ENCODE measurements at regions not wholly inside any gene's neighbourhood (a gene's known extent, or its start where the extent isn't known, plus 50 kb on each side); places are given as distances from the start of the nearest gene placed in this dataset.

GRCh38 chr2:235141411-235142128 is 189.8 kb downstream of the SH3BP4 start:
- DNase-seq (ENCODE audit: low read depth) = no peak

GRCh38 chr2:235142601-235143000 is 190.8 kb downstream of the SH3BP4 start:
- no peak for DNase-seq (ENCODE audit: low read depth)

- DNase-seq (ENCODE audit: low read depth) = no peak
These were observed 192.0 kb downstream of the SH3BP4 start for GRCh38 chr2:235143789-235144188.

GRCh38 chr2:235144291-235144690 is 192.5 kb downstream of the SH3BP4 start:
- DNase-seq (ENCODE audit: low read depth) = no peak

GRCh38 chr2:235146206-235146605 is 194.4 kb downstream of the SH3BP4 start:
- no peak for DNase-seq (ENCODE audit: low read depth)

- DNase-seq (ENCODE audit: low read depth) = no peak
These were observed 195.2 kb downstream of the SH3BP4 start for GRCh38 chr2:235146871-235147565.

GRCh38 chr2:235148201-235149170 is 196.7 kb downstream of the SH3BP4 start:
- no peak for DNase-seq (ENCODE audit: low read depth)

- DNase-seq (ENCODE audit: low read depth) = no peak
These were observed 197.4 kb downstream of the SH3BP4 start for GRCh38 chr2:235149240-235149659.

- DNase-seq (ENCODE audit: low read depth) = no peak
These were observed 197.9 kb downstream of the SH3BP4 start for GRCh38 chr2:235149736-235150135.

- DNase-seq (ENCODE audit: low read depth) = no peak
These were observed 199.3 kb downstream of the SH3BP4 start for GRCh38 chr2:235151152-235151551.

- DNase-seq (ENCODE audit: low read depth) = no peak
These were observed 203.3 kb downstream of the SH3BP4 start for GRCh38 chr2:235155163-235155562.

- no peak for DNase-seq (ENCODE audit: low read depth)
These were observed 204.2 kb downstream of the SH3BP4 start for GRCh38 chr2:235156055-235156454.

- no peak for DNase-seq (ENCODE audit: low read depth)
These were observed 206.1 kb downstream of the SH3BP4 start for GRCh38 chr2:235157746-235158482.

GRCh38 chr2:235160281-235160810 is 208.5 kb downstream of the SH3BP4 start:
- DNase-seq (ENCODE audit: low read depth) = peak; percentile 80

- DNase-seq (ENCODE audit: low read depth) = no peak
These were observed 209.7 kb downstream of the SH3BP4 start for GRCh38 chr2:235161565-235161964.

- peak; percentile 70 for DNase-seq (ENCODE audit: low read depth)
These were observed 210.4 kb downstream of the SH3BP4 start for GRCh38 chr2:235162082-235162836.

- no peak for DNase-seq (ENCODE audit: low read depth)
These were observed 211.0 kb downstream of the SH3BP4 start for GRCh38 chr2:235162837-235163197.

GRCh38 chr2:235165136-235165535 is 213.3 kb downstream of the SH3BP4 start:
- DNase-seq (ENCODE audit: low read depth) = no peak

GRCh38 chr2:235165631-235166030 is 213.8 kb downstream of the SH3BP4 start:
- DNase-seq (ENCODE audit: low read depth) = no peak

GRCh38 chr2:235168174-235168979 is 216.6 kb downstream of the SH3BP4 start:
- DNase-seq (ENCODE audit: low read depth) = peak; percentile 35

Measured in EH (cell line).